Gastrocnemius medialis (tissue), 4 donors: ENCODE measurements at regions not wholly inside any gene's neighbourhood (a gene's known extent, or its start where the extent isn't known, plus 50 kb on each side); places are given as distances from the start of the nearest gene placed in this dataset.

Experiments used
- ATAC-seq, 2 donors: fragments of 150-250 bp; one replicate each; pipeline ENCODE4 v1.9.1; 2016
- DNase-seq, 2 donors: peaks; one replicate each; pipeline ENCODE4 v3.0.0-alpha.2; 2019
- H3K27ac ChIP-seq, 4 donors: fragments of 200-600 bp; sonication (generic); 1 replicate in 1 of 4; 2 replicates in 3 of 4; pipeline ENCODE4 v1.5.1; 2016 to 2018; ENCODE audit warnings: mild to moderate bottlenecking in 2 of 4, moderate library complexity in 1 of 4
- H3K27me3 ChIP-seq, 3 donors: fragments of 200-600 bp; sonication (generic) in 2 of 3; 1 replicate in 1 of 3; 2 replicates in 2 of 3; pipeline versions ENCODE4 v1.5.1 to v1.6.0; 2016 to 2019; ENCODE audit warnings: mild to moderate bottlenecking in 1 of 3, moderate library complexity in 1 of 3
- H3K36me3 ChIP-seq, 2 donors: fragments of 200-600 bp; sonication (generic) in 1 of 2; one replicate each; pipeline ENCODE4 v1.5.1; 2017 to 2018
- H3K4me1 ChIP-seq, 2 donors: fragments of 200-600 bp; sonication (generic) in 1 of 2; one replicate each; pipeline ENCODE4 v1.5.1; 2016 to 2017; ENCODE audit warnings: mild to moderate bottlenecking in 2 of 2
- H3K4me3 ChIP-seq, 4 donors: fragments of 200-600 bp; sonication (generic) in 3 of 4; 1 replicate in 1 of 4; 2 replicates in 3 of 4; pipeline ENCODE4 v1.5.1; 2016 to 2019; ENCODE audit warnings: mild to moderate bottlenecking in 2 of 4
- H3K9me3 ChIP-seq, 3 donors: fragments of 200-600 bp; sonication (generic) in 2 of 3; 1 replicate in 1 of 3; 2 replicates in 2 of 3; pipeline ENCODE4 v1.5.1; 2016 to 2019
- POLR2A ChIP-seq, 2 donors: fragments of 450-650 bp; IDR thresholded peaks; one replicate each; pipeline ENCODE4 v1.6.1; 2017; ENCODE audit warnings: antibody characterized with exemption in 2 of 2, mild to moderate bottlenecking in 2 of 2, moderate library complexity in 2 of 2
- in situ Hi-C, 4 donors: fragments of 200-750 bp; cut with MboI; loops; one replicate each; pipeline versions ENCODE4 v1.15.0 to v1.8.0; 2017; ENCODE audit warnings: low sequenced_read_pairs in 4 of 4
- intact Hi-C: fragments of 100-400 bp; cut with DNase I; formaldehyde crosslinking; loops from one replicate; pipeline ENCODE4 v1.15.1; 2023; ENCODE audit warnings: low total_unique reads
- TF ChIP-seq, protein P1 (sequence below), 5 experiments: fragments of 450-650 bp in 3 of 5; fragments of 200-600 bp in 2 of 5; sonication (generic) in 2 of 5; IDR thresholded peaks in 4 of 5; conservative IDR thresholded peaks in 1 of 5; 1 replicate in 4 of 5; 2 replicates in 1 of 5; pipeline ENCODE4 v1.5.1; 2016 to 2019; ENCODE audit warnings: antibody characterized with exemption in 5 of 5, mild to moderate bottlenecking in 3 of 5, moderate library complexity in 3 of 5

- no peak overlapping the region for H3K4me3 ChIP-seq
- no peaks in the 10 kb centered on the region for H3K36me3 ChIP-seq
- H3K9me3 ChIP-seq, result no peaks in the 10 kb centered on the region
- no peak for TF ChIP-seq POLR2A (IDR thresholded peaks at IDR 0.05)
- TF ChIP-seq, protein P1, sequence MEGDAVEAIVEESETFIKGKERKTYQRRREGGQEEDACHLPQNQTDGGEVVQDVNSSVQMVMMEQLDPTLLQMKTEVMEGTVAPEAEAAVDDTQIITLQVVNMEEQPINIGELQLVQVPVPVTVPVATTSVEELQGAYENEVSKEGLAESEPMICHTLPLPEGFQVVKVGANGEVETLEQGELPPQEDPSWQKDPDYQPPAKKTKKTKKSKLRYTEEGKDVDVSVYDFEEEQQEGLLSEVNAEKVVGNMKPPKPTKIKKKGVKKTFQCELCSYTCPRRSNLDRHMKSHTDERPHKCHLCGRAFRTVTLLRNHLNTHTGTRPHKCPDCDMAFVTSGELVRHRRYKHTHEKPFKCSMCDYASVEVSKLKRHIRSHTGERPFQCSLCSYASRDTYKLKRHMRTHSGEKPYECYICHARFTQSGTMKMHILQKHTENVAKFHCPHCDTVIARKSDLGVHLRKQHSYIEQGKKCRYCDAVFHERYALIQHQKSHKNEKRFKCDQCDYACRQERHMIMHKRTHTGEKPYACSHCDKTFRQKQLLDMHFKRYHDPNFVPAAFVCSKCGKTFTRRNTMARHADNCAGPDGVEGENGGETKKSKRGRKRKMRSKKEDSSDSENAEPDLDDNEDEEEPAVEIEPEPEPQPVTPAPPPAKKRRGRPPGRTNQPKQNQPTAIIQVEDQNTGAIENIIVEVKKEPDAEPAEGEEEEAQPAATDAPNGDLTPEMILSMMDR (IDR thresholded peaks at IDR 0.05 in 4 of 5, conservative IDR thresholded peaks at IDR 0.05 in 1 of 5), result no peak
- H3K27me3 ChIP-seq, result no peaks in the 10 kb centered on the region
- ATAC-seq (no peak), DNase-seq (no peak)
- intact Hi-C loops, result no loop called here
- no peak overlapping the region for H3K27ac ChIP-seq
- no peaks in the 10 kb centered on the region for H3K4me1 ChIP-seq
- in situ Hi-C loops, result no loop called here
Observed at GRCh38 chr2:207385076-207385475, 144.7 kb upstream of the CREB1 start.

DNA sequence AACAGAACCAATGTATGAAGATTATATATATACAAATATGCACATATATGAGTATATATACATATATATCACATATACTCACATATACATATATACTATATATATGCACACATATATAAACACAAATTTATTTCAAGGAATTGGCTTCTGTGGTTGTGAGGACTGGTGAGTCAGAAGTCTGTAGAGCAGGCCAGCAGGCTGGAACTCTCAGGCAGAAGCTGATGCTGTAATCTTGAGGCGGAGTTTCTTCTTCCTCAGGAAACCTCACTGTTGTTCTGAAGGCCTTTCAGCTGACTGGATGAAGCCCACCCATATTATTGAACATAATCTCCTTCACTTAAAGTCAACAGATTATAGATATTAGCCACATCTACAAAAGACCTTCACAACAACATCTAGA lies 143.9 kb upstream of the CREB1 start:
- ATAC-seq (no peak), DNase-seq (no peak)
- Histone ChIP-seq H3K36me3 (no peaks in the 10 kb centered on the region), H3K27me3 (no peaks in the 10 kb centered on the region), H3K27ac (no peak overlapping the region), H3K9me3 (no peaks in the 10 kb centered on the region), H3K4me1 (no peaks in the 10 kb centered on the region), H3K4me3 (no peak overlapping the region)
- intact Hi-C loops, result no loop called here
- in situ Hi-C loops, result no loop called here
- TF ChIP-seq POLR2A (IDR thresholded peaks at IDR 0.05), result no peak
- TF ChIP-seq, protein P1 (IDR thresholded peaks at IDR 0.05 in 4 of 5, conservative IDR thresholded peaks at IDR 0.05 in 1 of 5), result no peak

DNA sequence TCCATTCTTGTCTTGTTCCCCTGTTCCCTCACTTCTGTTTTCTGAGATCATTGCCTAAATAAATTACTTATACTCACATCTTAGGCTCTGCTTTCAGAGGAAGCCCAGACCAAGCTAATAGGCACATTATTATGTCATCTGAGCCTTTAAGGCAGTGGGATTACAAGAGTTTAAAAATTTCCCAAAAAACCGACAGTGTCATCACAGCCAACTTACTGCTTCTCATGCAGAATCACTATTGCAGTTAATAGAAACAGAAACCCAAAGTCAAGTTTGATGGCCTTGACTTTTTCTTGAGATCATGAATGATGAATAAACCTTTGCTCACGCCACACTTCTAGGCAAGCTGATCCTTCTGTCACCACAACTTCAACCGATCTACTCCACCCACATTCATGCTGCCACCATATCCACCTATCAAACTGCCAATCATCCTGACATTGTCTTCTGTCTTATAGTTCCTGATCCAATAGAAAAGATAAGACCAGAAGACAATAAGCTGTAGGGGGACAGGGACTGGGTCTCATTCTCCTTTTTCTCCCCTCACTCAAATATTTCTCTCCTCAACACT lies 142.7 kb upstream of the CREB1 start:
- intact Hi-C loops (no loop called here), in situ Hi-C loops (no loop called here)

GRCh38 chr2:207390302-207391095 lies 139.3 kb upstream of the CREB1 start:
- in situ Hi-C loops, result no loop called here
- Histone ChIP-seq H3K9me3 (no peaks in the 10 kb centered on the region), H3K4me1 (no peaks in the 10 kb centered on the region), H3K27me3 (no peaks in the 10 kb centered on the region), H3K36me3 (no peaks in the 10 kb centered on the region), H3K27ac (no peak overlapping the region), H3K4me3 (no peak overlapping the region)
- intact Hi-C loops, result no loop called here
- no peak for ATAC-seq
- no peak for DNase-seq
- no peak for TF ChIP-seq POLR2A (IDR thresholded peaks at IDR 0.05)
- TF ChIP-seq, protein P1 (IDR thresholded peaks at IDR 0.05 in 4 of 5, conservative IDR thresholded peaks at IDR 0.05 in 1 of 5), result no peak

More for the DNA sequence above, 142.7 kb upstream of the CREB1 start:
- DNase-seq (no peak), ATAC-seq (no peak)
- Histone ChIP-seq H3K36me3 (no peaks in the 10 kb centered on the region), H3K9me3 (no peaks in the 10 kb centered on the region), H3K27ac (no peak overlapping the region), H3K4me3 (no peak overlapping the region), H3K27me3 (no peaks in the 10 kb centered on the region), H3K4me1 (no peaks in the 10 kb centered on the region)
- TF ChIP-seq POLR2A (IDR thresholded peaks at IDR 0.05), result no peak
- TF ChIP-seq, protein P1 (IDR thresholded peaks at IDR 0.05 in 4 of 5, conservative IDR thresholded peaks at IDR 0.05 in 1 of 5), result no peak
